HUDEP-2 (cell line): ENCODE measurements at regions not wholly inside any gene's neighbourhood (a gene's known extent, or its start where the extent isn't known, plus 50 kb on each side); places are given as distances from the start of the nearest gene placed in this dataset.
"Not testable (repeated sequence)": the region's sequence is repeated elsewhere in the genome, so short reads cannot be mapped to it uniquely, and the experiment has no call there.

Experiments
- DNase-seq, 76 experiments: peaks; one replicate each; lab custom pipeline; 2025; ENCODE audit not compliant: unreplicated experiment in 76 of 76; lab: John Stamatoyannopoulos, UW

DNA sequence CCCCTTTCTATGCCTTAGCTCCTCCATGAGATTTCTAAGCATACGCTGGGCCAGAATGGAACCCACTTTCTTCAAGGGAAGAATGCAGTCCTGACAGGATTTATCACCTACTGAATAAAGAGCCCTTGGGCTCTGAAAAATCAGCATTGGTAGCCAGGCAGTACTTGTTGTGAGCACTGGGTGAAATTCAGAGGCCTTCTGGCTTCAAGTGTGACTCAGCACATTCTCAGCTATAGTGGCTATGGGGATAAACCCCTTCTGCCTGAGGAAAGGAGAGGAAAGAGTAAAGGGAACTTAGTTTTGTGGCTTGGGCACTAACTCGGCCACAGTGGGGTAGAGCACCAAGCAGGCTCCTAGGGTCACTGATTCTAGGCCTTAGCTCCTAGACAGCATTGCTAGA is 574.8 kb downstream of the JRKL start:
- DNase-seq: peak in 5 of 76 experiments; percentile 1 to 46 (median 7)

DNA sequence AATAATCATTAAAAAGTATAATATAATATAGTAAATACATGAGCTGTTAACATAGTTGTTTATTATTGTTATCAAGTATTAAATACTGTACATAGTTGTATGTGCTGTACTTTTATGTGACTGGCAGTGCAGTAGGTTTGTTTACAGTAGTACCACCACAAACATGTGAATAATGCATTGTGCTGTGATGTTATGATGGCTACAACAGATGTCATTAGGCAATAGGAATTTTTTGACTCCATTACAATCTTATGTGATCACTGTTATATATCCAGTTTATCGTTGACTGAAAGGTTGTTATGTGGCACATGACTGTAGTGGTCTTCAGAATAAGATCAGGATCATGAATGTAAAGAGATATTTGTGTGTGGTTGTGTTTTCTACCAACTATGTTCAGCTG is 577.8 kb downstream of the JRKL start:
- no peak for DNase-seq

DNA sequence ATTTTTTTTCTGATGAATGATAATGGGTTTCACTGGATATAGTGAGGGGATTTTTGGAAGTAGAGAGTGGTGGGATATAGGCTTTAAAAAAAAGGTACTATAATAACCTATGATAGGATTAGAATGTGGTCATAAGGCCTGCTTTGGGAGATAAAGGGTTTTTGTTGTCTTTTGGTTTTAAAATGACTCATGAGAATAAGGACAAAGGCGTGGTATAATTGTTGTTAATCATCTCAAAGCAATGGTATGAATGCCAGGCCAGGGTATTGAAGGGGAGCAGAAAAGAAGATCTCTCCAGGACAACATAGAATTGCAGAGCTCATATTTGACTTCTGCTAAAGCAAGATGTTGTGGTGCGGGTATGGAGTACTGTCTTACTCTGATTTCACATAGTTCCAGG is 579.4 kb downstream of the JRKL start:
- DNase-seq: peak in 4 of 76 experiments; percentile 7 to 35 (median 12)

DNA sequence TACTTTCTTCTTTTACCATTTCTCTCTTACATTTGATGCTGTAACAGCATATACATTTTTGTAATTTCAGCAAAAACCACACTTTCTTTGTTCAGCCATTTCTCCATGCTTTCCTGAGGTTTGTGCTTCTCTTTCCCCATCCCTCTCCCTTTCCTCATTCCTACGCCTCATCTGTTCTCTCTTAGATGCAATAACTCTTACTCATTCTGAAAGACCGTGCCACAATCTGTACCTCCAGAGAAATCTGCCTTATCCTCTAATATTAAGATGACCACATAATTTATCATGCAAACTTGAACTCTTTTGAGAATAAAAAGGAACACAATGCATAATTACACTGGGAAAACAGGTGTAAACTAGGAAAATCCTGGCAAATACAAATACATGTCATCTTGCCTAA is 588.9 kb downstream of the JRKL start:
- no peak for DNase-seq

DNA sequence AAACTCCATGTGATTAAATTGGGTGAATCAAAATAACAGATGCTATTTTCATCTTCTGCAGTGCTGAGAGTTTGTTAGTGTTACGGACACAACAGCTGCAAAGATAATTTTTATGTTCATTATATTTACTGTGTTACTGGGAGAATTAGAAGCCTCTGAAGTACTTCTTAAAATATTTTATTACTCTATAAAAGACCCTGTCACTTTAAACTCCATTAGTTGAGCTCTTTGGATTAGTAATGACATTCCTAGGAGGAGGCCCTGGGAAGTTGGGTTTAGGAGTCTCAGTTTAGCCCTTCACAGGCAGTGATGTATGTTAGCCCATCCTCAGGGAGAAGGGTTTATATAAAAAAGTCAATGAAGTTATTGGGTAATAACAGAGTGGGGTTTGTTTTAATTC is 596.7 kb downstream of the JRKL start:
- DNase-seq: no peak

DNA sequence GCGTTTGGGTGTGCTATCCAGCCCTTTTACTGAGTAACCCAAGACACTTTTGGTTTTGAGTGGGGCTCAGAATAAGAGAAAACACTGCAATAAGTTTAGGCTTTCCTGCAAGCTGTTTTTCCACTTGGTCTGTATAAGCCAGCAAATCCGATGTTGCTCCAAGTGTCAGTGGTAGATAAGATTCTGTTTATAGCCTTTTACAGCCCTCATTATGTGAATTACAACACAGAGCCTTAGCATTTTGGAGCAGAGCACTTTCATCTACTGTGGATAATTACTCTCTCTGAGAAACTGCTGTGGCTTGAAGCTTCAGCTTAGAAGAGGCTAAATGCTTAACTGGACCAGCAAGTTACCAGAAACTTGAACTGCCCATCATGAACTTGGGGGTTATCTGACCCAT is 601.1 kb downstream of the JRKL start:
- no peak for DNase-seq

DNA sequence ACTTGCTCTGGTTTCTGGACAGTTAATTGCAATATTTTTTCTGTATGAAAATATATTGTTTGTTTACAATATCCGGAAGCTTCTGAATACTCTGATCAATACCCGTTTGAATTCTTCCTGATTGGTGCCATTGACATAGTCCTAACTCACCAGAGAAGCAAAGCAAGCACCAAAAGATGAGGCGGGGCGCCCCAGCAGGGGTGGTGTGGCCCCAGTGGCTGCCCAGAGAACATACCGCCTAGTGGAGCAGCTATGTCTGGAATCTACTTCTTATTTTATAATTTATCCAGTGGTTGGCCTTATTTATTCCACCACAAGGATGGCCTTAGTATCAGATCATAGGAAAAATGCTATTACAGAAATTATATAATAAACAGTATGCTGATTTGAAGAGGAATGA is 610.7 kb downstream of the JRKL start:
- DNase-seq: no peak

DNA sequence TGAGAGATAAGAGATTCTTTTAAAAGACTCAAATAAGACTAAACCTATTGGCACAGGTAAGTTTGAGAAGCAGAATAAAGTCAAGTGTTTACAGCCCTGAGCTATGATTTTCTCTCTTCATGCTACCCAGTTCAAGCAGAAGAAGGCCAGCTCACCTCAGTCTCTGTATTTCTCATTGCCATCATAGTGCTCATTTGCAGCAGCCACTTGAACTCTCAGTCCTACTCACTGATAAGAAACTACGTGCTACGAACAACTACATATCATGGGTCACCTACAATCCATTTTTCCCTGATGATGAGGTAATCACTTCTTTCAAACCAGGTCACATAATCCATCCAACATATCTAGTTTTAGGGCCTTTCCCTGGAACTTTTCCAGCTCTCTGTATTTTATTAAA is 617.5 kb downstream of the JRKL start:
- DNase-seq: no peak

DNA sequence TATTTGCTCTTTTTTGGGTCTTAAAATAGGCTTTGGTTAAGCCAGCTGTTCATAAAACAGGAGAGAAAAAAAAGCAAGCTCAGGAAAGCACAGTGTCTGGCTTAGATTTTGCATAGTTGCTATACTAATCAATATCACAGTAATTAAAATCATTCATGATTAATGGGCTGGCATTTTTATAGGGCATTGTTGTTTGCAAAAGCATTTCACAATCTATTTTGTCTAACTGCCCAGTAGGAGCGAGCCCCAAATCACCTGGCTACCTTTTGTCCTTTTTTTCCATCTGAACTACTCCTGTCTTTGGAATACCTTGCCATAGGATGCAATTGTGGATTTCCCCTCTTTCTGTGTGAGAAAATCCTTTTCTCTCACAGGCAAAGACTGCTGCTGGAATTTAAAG is 619.8 kb downstream of the JRKL start:
- DNase-seq: no peak

DNA sequence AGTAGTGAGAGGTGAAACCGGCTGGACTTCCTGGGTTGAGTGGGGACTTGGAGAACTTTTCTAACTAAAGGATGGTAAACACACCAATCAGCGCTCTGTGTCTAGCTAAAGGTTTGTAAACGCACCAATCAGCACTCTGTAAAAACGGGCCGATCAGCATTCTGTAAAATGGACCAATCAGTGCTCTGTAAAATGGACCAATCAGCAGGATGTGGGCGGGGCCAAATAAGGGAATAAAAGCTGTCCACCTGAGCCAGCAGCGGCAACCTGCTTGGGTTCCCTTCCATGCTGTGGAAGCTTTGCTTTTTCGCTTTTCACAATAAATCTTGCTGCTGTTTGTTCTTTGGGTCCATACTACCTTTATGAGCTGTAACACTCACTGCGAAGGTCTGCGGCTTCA is 621.2 kb downstream of the JRKL start:
- not testable (repeated sequence) for DNase-seq

DNA sequence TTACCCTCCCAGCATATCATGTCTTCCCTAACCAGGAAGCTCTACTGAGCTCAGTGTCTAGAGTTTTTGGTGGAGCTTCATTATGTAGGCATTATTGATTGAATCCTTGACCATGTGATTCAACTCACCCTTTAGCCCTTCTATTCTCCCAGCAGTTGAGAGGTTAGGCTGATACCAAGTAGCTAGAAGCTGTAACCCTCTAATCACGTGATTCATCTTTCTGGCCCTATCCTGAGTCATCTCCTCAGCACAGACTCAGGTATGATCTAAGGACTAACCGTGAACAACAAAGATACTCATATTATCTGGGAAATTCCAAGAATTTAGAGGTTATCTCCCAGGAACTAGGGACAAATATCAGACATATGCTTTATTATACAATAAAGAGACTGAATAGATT is 625.5 kb downstream of the JRKL start:
- DNase-seq: no peak

DNA sequence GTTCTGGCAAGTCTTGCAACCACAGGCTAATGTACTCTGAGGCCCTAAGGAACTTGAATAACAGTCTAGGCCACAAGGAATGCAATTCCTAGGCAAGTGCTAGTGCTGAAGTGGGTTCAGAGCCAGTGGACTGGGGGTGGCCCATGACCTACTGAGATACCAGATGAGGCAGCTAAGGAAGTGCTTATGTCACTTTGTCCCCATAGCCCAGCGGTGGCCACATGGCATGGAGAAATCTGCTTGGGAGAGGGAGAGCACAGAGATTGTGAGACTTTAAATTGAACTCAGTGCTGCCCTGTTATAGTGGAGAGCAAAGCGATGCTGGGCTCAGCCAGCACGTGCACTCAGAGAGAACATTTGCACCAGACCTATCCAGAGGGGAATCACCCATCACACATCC is 629.5 kb downstream of the JRKL start:
- no peak for DNase-seq

DNA sequence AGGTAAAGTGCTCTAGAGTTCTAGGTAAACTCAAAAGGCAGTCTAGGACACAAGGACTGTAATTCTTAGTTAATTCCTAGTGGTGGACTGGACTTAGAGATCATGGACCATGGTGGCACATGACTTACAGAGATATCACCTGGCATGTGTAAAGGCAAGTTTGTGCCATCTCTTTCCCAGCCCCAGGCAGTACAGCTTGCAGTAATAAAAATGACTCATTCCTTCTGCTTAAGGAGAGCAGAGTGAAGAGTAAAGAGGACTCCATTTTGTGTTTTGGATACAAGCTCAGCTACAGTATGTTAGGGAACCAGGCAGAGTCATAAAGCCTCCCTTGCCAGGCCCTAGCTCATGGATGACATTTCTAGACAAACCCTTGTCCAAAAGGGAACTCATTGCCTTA is 629.9 kb downstream of the JRKL start:
- no peak for DNase-seq

DNA sequence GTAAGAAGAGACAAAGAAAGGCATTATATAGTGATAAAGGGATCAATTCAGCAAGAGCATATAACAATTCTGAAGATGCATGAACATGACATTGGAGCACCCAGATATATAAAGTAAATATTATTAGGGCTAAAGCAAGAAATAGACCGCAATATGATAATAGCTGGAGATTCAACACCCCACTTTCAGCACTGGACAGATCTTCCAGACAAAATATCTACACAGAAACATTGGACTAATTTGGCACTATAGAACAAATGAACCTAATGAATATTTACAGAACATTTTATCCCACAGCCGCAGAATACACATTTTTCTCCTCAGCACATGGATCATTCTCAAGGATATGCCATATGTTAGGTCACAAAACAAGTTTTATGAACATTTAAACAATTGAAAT is 633.1 kb downstream of the JRKL start:
- DNase-seq: no peak

DNA sequence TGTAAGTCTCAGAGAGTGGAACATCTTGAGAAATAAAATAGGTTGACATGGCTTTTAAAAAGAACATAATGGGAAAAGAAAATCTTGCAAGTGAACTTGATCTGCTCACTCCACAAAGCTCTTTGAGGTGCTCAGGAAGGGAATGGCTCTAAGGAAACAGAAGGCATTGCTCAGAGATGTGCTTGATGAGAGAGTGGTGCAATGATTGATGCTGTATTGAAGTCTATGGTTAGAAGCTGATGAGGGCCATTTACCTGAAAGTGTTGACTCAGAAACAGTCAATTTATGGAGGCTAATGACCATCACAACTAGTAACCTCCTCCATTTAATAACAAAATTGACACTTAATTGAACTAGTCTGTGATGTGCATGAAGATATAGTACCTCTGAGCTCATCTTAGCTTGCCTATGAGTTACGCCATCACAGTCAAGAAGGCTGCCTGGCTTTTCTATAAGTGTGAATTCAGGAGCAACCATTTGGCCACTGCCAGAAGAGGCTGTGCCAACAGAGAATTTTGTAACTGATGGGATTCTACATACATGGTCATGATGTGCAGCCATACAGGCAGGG is 639.1 kb downstream of the JRKL start:
- DNase-seq: no peak

DNA sequence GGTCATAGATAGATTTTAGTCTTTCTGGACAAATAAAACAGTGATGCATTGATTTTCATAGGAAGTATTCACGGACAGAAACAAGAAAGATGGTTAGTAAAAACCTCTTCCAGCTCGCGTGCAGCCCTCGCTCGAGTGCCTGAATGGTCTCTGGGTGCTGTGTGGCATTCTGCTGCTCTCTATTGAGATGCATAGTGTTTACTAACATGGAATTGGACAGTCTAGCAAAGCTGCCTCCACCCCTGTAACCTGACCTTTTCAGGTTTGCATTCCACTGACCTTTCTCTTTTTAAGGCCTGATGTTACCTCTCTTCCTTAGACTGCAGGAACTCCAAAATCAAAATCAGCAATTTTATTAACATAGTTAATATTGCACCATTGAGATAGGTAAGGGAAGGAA is 643.4 kb downstream of the JRKL start:
- DNase-seq: no peak

DNA sequence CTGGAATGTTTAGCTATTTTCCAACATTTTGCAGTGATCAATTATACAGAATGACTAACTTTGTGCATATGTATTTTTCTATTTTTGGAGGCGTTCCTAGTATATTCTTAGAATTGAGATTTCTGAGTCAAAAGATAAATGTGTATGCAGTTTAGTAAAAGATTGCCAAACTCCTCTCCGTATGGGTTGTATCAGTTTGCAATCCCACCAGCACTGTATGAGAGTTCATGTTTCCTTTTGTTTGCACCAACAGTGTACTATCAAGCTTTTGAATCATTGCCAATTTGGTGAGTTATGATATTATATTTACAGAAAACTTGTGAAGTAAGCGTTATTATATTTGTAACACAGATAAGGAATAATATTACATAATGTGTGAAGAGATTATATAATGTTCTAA is 658.7 kb downstream of the JRKL start:
- DNase-seq: no peak

DNA sequence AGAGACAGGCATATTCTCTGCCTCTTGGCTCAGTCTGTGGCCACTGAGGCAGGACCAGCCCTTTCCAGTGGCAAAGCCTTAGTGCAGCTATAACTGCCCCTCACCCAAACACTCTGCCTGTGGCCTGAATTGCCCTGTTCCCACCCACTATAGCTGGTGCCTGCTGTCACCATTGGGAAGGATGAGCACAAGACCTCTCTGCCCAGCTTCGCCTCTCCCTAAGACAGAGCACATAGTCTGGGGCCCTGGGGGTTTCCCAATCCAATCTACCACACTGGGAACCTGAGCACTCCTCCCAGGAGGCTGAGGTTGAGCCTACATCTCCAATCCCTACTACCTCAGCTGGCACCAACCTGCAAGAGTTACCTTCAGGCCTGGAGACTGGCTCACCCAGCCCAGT is 670.4 kb downstream of the JRKL start:
- DNase-seq: no peak

DNA sequence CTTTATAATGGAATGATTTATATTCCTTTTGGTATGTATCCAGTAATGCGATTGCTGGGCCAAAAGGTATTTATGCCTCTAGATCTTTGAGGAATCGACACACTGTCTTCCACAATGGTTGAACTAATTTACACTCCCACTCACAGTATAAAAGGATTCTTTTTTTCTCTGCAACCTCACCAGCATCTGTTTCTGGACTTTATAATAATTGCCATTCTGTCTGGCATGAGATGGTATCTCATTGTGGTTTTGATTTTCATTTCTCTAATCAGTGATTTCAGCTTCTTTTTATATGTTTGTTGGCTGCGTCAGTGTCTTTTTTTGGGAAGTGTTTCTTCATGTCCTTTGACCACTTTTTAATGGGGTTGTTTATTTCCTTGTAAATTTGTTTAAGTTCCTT is 679.3 kb downstream of the JRKL start:
- no peak for DNase-seq

DNA sequence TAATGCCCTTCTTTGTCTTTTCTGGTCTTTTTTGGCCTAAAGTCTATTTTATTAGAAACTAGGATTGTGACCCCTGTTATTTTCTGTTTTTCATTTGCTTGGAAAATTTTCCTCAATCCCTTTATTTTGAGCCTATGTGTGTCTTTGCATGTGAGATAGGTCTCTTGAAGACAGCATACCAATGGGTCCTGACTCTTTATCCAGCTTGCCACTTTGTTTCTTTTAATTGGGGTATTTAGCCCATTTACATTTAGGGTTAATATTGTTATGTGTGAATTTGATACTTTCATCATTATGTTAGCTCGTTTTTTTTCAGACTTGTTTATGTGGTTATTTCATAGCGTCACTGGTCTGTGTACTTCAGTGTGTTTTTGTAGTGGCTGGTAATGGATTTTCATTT is 682.6 kb downstream of the JRKL start:
- no peak for DNase-seq

DNA sequence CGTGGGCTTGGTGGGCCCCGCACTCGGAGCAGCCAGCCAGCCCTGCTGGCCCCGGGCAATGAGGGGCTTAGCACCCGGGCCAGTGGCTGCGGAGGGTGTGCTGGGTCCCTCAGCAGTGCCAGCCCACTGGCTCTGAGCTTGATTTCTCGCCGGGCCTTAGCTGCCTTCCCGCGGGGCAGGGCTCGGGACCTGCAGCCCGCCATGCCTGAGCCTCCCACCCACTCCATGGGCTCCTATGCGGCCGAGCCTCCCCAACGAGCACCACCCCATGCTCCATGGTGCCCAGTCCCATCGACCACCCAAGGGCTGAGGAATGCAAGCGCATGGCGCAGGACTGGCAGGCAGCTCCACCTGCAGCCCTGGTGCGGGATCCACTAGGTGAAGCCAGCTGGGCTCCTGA is 686.9 kb downstream of the JRKL start:
- DNase-seq: not testable (repeated sequence)

DNA sequence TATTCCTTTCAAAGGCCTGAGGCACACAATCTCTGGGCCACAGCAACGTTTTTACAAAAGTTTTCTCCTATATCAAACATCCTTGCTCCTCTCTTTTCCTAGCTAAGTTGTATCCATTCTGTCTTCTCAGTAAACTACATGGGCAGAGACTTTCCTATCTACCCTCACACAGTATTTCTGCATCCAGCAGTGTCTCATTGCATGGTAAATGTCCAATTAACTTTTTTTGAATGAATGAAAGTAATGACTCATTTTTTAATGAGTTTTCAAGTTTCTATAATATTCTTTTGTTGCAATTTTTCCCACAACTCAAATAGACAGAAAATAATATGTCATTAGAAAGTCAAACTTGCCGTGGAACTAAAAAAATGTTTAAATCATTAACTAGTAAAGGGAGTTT is 688.6 kb downstream of the JRKL start:
- no peak for DNase-seq

DNA sequence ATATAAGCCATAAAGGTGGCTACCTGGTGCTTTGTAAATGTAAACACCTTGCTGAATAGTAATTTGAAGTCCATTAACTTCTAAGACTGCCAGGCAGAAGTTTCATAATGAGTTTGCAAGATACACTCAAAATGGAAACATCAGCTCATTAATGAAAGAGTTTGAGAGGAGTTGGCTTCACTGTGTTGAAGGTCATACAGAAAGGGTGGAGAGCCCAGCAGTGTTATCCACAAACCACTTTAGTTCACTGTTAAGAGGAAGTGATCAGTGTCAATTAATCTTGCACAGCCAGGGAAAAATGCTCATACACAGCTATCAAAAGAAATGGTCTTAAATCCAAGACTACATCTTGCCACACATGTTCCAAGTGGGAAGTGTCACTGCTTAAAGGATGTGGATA is 689.4 kb downstream of the JRKL start:
- DNase-seq: no peak

DNA sequence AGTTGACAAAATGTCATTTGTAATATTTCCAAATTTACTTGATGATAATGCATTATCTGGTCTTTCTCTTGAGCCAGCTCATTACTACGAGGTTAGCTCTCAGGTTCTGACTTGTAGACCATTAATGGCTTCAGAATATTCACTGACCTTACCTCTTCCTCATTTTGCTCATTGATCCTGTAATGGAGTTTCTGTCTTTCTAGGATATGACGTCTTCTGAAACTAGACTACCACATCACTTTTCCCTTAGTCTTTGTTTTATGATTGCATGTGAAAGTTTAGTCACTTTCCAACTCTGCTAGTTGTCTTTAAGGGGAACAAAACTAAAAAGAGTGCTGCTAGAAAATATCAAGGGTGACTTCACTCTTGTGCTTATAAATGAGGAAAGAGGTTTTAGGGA is 697.6 kb downstream of the JRKL start:
- DNase-seq: no peak
